Body of pancreas (tissue), 4 donors: ENCODE measurements at regions not wholly inside any gene's neighbourhood (a gene's known extent, or its start where the extent isn't known, plus 50 kb on each side); places are given as distances from the start of the nearest gene placed in this dataset.

ENCODE experiments used
- ATAC-seq: fragments of 150-250 bp; one replicate; pipeline ENCODE4 v1.9.1; 2016
- DNase-seq, 4 donors: peaks; one replicate each; pipeline ENCODE4 v3.0.0-alpha.2; 2019
- H3K27ac ChIP-seq, 4 donors: fragments of 200-600 bp; sonication (generic); 1 replicate in 3 of 4; 2 replicates in 1 of 4; pipeline versions ENCODE4 v1.5.1 to v1.6.1; 2016 to 2019; ENCODE audit warnings: mild to moderate bottlenecking in 1 of 4, mixed read lengths in 1 of 4, moderate library complexity in 1 of 4
- H3K27me3 ChIP-seq, 2 donors: fragments of 200-600 bp; sonication (generic); one replicate each; pipeline ENCODE4 v1.6.0; 2016; ENCODE audit warnings: mild to moderate bottlenecking in 1 of 2
- H3K36me3 ChIP-seq, 2 donors: fragments of 200-600 bp; sonication (generic); replicated peaks in 1 of 2; 2 replicates each; pipeline ENCODE4 v1.5.1; 2016; ENCODE audit warnings: low read depth in 2 of 2; ENCODE audit not compliant: insufficient read depth in 1 of 2
- H3K4me1 ChIP-seq: fragments of 200-600 bp; sonication (generic); one replicate; pipeline ENCODE4 v1.6.0; 2016
- H3K4me3 ChIP-seq, 2 donors: fragments of 200-600 bp; sonication (generic); 1 replicate in 1 of 2; 2 replicates in 1 of 2; pipeline ENCODE4 v1.5.1; 2016 to 2019
- H3K9me3 ChIP-seq, 3 donors: fragments of 200-600 bp; sonication (generic); 1 replicate in 2 of 3; 2 replicates in 1 of 3; pipeline ENCODE4 v1.5.1; 2016
- POLR2A ChIP-seq, 3 donors: fragments of 450-650 bp; IDR thresholded peaks; one replicate each; pipeline ENCODE4 v1.6.1; 2016; ENCODE audit warnings: antibody characterized with exemption in 3 of 3, mild to moderate bottlenecking in 2 of 3
- WGBS, 2 donors: methylation state at CpG; one replicate each; pipeline ENCODE4 v1.1.5; 2017; 5-methylcytosine and 5-hydroxymethylcytosine counted together
- intact Hi-C: fragments of 100-400 bp; cut with DNase I; formaldehyde crosslinking; loops from one replicate; pipeline ENCODE4 v1.15.1; 2023
- TF ChIP-seq, protein P1 (sequence below), 7 experiments: fragments of 450-650 bp in 4 of 7; fragments of 200-600 bp in 3 of 7; sonication (generic) in 3 of 7; IDR thresholded peaks; one replicate each; pipeline ENCODE4 v1.5.1; 2016 to 2019; ENCODE audit warnings: antibody characterized with exemption in 7 of 7

DNA sequence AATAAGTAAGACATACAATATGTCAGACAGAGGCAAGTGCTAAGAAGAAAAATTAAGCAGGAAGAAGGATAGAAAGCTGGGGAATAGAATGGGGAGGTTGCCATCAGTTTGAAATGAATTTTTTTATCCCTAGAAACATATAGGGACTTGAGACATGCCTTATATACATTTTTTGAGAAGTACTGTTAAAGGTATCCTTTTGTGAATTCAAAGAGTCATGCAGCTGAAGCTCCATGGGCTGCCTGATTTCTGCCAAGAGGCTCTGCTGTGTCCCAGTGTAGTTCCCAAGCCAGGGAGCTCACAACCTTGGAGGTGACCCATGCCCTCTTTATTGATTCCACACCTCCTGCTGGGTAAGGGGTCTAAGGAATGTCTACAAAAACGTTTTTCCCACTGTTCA is 564.6 kb upstream of the DIPK2B start:
- DNase-seq, result no peak
- H3K27me3 ChIP-seq, result no peaks in the 10 kb centered on the region
- H3K36me3 ChIP-seq, result no peaks in the 10 kb centered on the region
- TF ChIP-seq, protein P1, sequence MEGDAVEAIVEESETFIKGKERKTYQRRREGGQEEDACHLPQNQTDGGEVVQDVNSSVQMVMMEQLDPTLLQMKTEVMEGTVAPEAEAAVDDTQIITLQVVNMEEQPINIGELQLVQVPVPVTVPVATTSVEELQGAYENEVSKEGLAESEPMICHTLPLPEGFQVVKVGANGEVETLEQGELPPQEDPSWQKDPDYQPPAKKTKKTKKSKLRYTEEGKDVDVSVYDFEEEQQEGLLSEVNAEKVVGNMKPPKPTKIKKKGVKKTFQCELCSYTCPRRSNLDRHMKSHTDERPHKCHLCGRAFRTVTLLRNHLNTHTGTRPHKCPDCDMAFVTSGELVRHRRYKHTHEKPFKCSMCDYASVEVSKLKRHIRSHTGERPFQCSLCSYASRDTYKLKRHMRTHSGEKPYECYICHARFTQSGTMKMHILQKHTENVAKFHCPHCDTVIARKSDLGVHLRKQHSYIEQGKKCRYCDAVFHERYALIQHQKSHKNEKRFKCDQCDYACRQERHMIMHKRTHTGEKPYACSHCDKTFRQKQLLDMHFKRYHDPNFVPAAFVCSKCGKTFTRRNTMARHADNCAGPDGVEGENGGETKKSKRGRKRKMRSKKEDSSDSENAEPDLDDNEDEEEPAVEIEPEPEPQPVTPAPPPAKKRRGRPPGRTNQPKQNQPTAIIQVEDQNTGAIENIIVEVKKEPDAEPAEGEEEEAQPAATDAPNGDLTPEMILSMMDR (IDR thresholded peaks at IDR 0.05), result no peak
- TF ChIP-seq POLR2A (IDR thresholded peaks at IDR 0.05), result no peak
- H3K4me3 ChIP-seq, result no peak overlapping the region
- 0% methylated on average over 1 of the region's 1 CpG for WGBS, 2 donors
- H3K4me1 ChIP-seq, result no peaks in the 10 kb centered on the region
- ATAC-seq, result no peak
- no peaks in the 10 kb centered on the region for H3K9me3 ChIP-seq
- peak overlapping the region in 1 of 4 donors; percentile 21 for H3K27ac ChIP-seq
- intact Hi-C loops, result no loop called here

DNA sequence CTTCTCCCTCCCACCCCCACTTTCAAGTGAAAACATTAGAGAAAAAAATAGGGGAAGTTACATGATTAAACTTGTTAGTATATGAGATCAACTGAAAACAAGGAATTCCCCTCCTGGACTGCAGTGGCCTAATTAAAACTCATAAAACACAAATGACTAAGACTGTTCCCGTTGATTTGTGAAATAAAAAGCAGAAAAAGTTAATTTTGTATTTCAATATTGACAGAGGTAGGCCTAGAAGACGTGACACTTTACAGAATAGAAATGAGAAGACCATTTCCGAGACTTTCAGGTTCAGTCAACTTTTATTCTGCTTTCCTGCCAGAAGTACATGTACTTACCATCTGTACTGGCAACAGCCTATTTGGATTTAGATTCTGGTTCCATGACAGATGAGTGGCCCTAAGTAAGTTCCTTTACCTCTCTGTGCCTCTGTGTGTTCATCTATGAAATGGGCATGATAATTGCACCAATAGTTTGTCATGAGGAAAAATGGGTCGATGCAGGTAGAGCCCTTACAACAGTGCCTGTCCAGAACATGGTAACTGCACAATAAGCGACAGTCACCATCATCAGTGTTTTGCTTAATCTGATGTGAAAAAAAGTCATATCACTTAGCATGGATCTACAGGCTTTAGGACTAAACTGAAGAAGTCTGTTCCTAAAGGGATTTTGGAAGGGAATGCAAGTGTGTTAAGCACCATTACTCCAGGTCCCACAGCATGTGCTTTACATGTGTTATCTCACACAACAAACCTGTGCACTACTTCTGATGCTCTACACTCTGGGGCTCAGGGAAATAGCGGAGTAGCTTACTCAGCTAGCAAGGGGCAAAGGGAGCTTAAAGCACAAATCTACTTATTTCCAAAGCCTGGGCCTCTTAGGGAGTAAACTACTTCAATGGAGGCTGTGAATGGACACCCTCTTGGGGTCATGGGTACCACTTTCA is 562.3 kb upstream of the DIPK2B start:
- Histone ChIP-seq H3K4me1 (no peaks in the 10 kb centered on the region), H3K27me3 (no peaks in the 10 kb centered on the region), H3K27ac (peak overlapping the region in 1 of 4 donors; percentile 41), H3K4me3 (no peak overlapping the region), H3K9me3 (no peaks in the 10 kb centered on the region), H3K36me3 (no peaks in the 10 kb centered on the region)
- DNase-seq (no peak), ATAC-seq (no peak)
- 65 to 75% methylated on average over 6 of the region's 6 CpGs for WGBS, 2 donors
- intact Hi-C loops, result no loop called here
- no peak for TF ChIP-seq POLR2A (IDR thresholded peaks at IDR 0.05)
- TF ChIP-seq, protein P1 (IDR thresholded peaks at IDR 0.05), result no peak

DNA sequence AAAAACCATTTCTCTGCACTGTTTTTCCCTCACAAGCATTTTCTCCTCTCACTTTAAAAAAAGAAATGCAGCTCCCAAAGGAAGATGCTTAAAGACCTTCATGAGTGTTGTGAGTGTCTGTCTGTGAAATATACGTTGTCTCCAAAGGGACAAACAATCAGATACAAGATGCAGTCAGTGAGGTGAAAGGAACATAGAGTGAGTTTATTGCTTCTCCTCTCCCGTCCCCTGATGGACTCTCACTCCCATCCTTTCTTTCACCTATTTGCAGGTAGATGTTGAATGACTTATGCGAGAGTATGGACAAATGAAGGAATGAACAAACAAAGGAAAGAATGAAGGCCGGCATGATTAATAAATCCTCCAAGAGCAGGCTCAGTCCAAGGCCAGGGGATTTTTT is 561.2 kb upstream of the DIPK2B start:
- intact Hi-C loops, result no loop called here
- H3K27ac ChIP-seq, result no peak overlapping the region
- 29 to 49% methylated on average over 4 of the region's 4 CpGs for WGBS, 2 donors
- no peak overlapping the region for H3K4me3 ChIP-seq
- DNase-seq (no peak), ATAC-seq (no peak)
- TF ChIP-seq POLR2A (IDR thresholded peaks at IDR 0.05), result no peak
- TF ChIP-seq, protein P1 (IDR thresholded peaks at IDR 0.05), result no peak
- no peaks in the 10 kb centered on the region for H3K36me3 ChIP-seq
- H3K9me3 ChIP-seq, result no peaks in the 10 kb centered on the region
- H3K4me1 ChIP-seq, result no peaks in the 10 kb centered on the region
- no peaks in the 10 kb centered on the region for H3K27me3 ChIP-seq

DNA sequence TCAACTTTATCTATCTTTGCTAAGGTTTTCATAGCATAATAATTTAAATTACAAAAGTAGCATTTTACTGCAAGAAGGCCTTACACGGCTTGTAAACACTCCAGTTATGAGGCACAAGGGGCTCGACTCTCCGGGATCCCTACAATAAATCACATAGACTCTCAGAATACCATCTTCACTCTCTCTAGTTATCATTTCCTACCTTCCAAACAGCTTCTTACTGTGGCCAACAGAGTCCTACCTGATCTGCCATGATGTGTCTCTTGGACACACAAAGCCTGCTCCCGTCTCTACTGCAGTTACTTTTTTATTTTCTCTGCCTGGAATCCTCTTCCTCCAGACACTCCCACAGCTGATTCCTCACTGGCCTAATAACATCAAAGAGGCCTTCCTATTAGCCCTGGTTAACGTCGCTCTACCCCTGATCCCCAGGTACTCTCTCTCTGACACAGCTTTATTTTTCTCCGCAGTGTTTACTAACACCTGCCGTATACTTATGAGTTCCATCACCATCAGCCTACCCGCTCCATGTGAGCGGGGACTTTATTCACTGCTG is 559.6 kb upstream of the DIPK2B start:
- TF ChIP-seq POLR2A (IDR thresholded peaks at IDR 0.05), result no peak
- TF ChIP-seq, protein P1 (IDR thresholded peaks at IDR 0.05), result no peak
- H3K9me3 ChIP-seq, result no peaks in the 10 kb centered on the region
- 87 to 95% methylated on average over 10 of the region's 10 CpGs for WGBS, 2 donors
- H3K27me3 ChIP-seq, result no peaks in the 10 kb centered on the region
- H3K36me3 ChIP-seq, result no peaks in the 10 kb centered on the region
- no peak for DNase-seq
- H3K27ac ChIP-seq, result no peak overlapping the region
- no peak overlapping the region for H3K4me3 ChIP-seq
- ATAC-seq, result no peak
- intact Hi-C loops, result no loop called here
- H3K4me1 ChIP-seq, result no peaks in the 10 kb centered on the region
